ENCODE measurements at regions not wholly inside any gene's neighbourhood (a gene's known extent, or its start where the extent isn't known, plus 50 kb on each side); places are given as distances from the start of the nearest gene placed in this dataset.

DNA sequence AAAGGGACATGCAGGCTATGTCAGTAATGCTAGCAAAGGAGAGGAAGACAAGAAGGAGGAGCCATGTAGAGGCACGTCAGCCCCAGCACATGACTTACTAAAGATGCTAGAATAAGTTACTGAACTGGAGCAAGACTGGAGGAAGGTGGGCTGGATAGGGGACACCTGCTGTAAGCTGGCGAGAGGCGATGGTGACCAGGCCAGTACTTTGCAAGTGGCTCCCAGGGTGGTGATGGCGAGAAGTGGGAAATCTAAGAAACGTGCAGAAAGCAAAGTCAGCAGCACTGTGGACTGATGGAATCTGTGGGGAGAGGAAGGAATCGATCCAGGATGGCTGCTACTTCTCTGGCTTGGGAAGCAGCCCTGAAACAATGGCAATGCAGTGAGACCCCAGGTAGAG, 617.1 kb upstream of the ADAMTS16 start:
- no peak overlapping the region for H3K4me3 ChIP-seq (ENCODE audit: control insufficient read depth, low read depth, low read length)
- TF ChIP-seq, protein P1, sequence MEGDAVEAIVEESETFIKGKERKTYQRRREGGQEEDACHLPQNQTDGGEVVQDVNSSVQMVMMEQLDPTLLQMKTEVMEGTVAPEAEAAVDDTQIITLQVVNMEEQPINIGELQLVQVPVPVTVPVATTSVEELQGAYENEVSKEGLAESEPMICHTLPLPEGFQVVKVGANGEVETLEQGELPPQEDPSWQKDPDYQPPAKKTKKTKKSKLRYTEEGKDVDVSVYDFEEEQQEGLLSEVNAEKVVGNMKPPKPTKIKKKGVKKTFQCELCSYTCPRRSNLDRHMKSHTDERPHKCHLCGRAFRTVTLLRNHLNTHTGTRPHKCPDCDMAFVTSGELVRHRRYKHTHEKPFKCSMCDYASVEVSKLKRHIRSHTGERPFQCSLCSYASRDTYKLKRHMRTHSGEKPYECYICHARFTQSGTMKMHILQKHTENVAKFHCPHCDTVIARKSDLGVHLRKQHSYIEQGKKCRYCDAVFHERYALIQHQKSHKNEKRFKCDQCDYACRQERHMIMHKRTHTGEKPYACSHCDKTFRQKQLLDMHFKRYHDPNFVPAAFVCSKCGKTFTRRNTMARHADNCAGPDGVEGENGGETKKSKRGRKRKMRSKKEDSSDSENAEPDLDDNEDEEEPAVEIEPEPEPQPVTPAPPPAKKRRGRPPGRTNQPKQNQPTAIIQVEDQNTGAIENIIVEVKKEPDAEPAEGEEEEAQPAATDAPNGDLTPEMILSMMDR (IDR thresholded peaks at IDR 0.05; ENCODE audit: control insufficient read depth, insufficient read depth, low read depth, low read length, missing control alignments): no peak
- DNase-seq (ENCODE audit: low read depth): no peak

DNA sequence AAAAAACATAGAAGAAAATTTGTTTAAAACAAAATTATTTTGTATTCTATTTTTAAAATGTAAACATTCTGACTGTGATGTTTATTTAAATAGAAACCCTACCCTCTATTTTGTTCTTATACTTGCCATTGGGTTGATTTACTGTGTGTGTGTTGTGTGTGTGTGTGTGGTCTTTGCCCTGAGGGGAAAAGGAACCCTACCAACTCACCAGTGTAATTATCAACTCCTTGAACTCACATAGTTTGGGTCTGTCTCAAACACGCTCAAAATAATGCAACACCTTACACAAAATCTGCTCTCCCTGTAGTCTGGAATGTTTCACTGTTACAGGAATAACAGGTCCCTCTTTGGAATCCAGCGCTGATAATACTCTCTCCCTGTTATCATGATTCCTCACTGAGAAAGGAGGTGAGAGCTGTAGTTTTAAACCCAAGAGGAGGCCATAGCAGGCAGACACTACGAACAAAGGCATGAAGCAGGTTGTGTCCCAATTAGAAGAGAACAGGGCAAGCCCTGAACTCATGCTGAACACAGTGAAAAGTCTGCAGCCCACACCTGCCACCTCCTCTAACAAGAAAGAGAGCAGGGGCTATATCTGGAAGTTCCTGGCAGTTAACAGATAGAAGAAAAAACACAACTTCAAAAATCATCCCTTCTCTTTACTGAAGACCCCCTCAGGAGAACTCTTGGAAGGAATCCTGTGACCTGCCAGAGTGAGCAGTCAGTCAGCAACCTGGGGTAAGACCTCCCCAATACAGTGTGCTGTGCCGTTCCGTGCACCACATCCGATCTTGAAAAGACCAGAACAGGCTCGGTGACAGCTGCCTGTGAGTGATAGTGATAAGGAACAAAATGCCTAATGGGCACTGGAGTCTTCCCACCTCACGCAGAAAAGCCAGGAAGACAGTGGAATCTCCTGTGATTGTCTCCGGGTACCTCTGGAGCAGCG, 608.1 kb upstream of the ADAMTS16 start:
- H3K4me3 ChIP-seq (ENCODE audit: control insufficient read depth, low read depth, low read length): no peak overlapping the region
- TF ChIP-seq, protein P1 (IDR thresholded peaks at IDR 0.05; ENCODE audit: control insufficient read depth, insufficient read depth, low read depth, low read length, missing control alignments): no peak

DNA sequence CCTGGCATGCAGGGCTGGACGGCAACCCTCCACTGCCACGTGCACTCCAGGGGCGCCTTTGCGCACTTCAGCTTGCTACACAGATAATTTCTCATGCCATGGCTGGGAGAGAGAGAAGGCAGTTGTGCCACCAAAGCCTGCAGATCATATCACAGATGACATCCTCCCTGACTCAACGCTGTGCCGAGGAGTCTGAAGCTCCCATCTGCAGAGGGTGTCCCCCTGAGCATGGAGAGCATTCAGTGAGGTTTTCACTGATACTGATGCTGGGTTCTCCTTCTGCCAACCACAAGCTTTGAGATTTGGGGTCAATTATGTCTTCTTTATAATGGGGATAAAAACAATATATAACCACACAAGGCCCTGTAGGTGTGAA, 607.4 kb upstream of the ADAMTS16 start:
- no peak for DNase-seq (ENCODE audit: low read depth)
- TF ChIP-seq, protein P1 (IDR thresholded peaks at IDR 0.05; ENCODE audit: control insufficient read depth, insufficient read depth, low read depth, low read length, missing control alignments): no peak
- no peak overlapping the region for H3K4me3 ChIP-seq (ENCODE audit: control insufficient read depth, low read depth, low read length)

More for the DNA sequence above, 608.1 kb upstream of the ADAMTS16 start:
- DNase-seq (ENCODE audit: low read depth): no peak

DNA sequence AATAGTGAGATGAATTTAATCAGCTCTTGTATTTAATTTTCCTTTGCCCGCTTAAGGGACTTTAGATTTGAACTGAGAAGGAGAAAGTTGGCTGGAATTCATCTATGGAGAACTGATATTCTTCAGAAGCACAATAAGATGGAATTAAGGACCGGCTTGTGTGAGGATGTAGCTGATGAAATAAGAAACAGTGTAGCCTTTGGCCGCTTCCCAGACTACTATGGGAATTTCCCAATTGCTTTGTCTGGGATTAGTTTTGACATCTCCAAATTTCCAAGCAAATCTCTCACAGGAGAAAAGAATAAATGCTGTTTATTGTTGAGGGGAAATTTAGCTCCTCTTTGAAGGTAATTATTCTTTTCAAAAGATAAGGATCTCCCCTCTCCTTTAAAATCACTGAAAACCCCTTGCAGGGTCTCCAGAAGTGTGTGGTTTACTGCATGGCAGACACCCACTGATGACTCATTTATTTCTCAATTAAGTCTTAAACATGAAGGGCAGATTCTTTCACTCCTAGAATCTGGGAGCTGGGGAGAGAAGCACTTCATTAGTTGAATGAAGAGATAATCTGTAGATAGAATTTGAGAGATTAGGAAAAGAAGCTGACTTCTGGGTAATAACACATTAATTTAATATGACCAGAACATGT, 606.5 kb upstream of the ADAMTS16 start:
- TF ChIP-seq, protein P1 (IDR thresholded peaks at IDR 0.05; ENCODE audit: control insufficient read depth, insufficient read depth, low read depth, low read length, missing control alignments): no peak
- no peak for DNase-seq (ENCODE audit: low read depth)

DNA sequence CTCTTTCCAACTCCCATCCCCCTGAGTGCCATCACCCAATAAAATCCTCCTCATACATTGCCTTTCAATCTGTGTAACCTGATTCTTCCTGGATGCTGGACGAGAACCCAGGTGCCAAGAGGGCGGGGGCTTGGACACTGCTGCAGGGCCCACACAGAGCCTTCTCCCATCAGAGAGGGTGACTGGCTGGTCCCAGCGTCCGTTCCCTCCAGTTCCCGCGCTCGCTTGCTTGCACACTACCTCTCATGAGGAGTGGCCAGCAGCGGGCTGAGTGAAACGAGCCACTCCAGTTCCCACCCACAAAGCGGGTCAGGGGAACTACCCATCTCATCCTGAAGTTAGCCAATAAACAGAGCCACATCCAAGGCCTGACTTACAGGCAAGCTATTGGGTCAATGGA, 602.6 kb upstream of the ADAMTS16 start:
- DNase-seq (ENCODE audit: low read depth): no peak
- no peak overlapping the region for H3K4me3 ChIP-seq (ENCODE audit: control insufficient read depth, low read depth, low read length)
- TF ChIP-seq, protein P1 (IDR thresholded peaks at IDR 0.05; ENCODE audit: control insufficient read depth, insufficient read depth, low read depth, low read length, missing control alignments): no peak

More for the DNA sequence above, 606.5 kb upstream of the ADAMTS16 start:
- no peak overlapping the region for H3K4me3 ChIP-seq (ENCODE audit: control insufficient read depth, low read depth, low read length)

DNA sequence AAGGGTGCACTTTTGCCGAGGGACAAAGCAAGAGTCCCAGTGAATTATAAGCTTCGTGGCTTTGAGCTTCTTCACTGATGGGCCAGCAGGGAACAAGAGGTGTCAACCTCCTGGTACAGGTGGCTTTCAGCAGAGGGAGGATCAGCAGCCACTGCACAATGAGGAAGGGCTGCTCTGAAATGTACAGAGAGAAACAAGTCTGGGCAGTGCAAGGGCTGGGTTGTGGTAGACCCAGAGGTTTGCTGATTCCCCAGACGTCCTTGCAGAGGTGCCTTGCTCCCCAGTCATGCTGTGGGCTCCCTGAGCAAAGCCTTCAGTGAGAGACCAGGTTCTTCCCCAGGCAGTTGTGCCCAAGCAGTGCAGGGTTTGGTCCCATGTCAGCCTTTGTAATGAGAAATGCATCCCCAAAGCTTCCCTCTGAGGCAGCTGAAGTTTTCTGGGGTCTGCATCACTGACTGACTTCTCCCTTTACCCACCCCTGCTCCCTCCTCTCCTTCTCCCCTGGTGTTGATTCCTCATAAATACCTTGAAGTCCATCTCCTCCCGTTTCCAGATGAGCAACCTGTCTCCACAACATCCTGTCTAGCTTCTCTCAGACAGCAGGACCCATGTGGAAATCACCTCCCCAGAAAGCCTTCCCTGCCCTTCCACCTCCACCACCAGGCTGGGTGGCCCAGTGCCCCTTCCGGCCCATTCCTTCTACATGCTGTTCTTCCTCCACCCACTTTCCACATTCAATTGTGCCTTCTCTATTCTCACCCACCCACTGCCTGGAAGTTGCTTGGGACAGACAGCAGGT, 599.6 kb upstream of the ADAMTS16 start:
- DNase-seq (ENCODE audit: low read depth): no peak
- TF ChIP-seq, protein P1 (IDR thresholded peaks at IDR 0.05; ENCODE audit: control insufficient read depth, insufficient read depth, low read depth, low read length, missing control alignments): no peak
- no peak overlapping the region for H3K4me3 ChIP-seq (ENCODE audit: control insufficient read depth, low read depth, low read length)

Data from AG09309 (cell line).